ENCODE measurements at regions not wholly inside any gene's neighbourhood (a gene's known extent, or its start where the extent isn't known, plus 50 kb on each side); places are given as distances from the start of the nearest gene placed in this dataset.

DNA sequence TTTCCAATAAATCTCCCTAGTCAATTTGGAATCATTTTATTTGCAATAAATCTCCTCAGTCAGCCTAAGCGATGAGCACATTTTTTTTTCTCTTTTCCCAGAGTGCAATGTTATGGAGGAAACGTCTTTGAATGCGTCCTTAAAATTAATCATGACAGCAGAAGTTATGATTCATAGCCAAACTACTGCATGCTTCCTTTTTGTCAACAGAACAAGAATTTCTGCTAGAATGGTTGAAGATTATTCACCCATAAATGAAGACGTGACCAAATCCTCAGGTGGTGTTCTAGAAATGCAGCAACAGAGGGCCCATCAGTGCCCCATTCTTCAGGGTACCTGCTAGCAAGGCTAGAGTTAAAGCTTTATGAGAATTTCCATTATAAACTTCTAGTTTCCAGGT lies 407.9 kb upstream of the PKN2 start:
- DNase-seq: peak; percentile 49

DNA sequence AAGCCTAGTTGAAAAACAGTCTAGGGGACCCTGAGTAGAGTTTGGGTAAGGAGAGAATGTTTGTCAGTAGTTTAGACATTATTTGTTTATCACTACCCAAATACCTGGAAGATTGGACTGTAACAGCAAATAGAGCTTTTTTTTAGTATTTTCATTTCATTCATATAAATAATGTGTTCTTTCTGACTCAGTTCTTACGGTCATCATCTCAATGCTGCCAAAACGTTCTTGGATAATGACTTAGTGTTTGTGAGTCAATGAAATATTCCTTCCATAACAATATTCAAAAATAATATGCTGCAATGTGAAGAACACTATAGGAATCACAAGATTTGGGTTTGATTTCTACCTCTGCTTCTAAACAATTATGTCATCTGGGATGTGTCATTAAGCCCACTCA lies 400.0 kb upstream of the PKN2 start:
- no peak for DNase-seq

DNA sequence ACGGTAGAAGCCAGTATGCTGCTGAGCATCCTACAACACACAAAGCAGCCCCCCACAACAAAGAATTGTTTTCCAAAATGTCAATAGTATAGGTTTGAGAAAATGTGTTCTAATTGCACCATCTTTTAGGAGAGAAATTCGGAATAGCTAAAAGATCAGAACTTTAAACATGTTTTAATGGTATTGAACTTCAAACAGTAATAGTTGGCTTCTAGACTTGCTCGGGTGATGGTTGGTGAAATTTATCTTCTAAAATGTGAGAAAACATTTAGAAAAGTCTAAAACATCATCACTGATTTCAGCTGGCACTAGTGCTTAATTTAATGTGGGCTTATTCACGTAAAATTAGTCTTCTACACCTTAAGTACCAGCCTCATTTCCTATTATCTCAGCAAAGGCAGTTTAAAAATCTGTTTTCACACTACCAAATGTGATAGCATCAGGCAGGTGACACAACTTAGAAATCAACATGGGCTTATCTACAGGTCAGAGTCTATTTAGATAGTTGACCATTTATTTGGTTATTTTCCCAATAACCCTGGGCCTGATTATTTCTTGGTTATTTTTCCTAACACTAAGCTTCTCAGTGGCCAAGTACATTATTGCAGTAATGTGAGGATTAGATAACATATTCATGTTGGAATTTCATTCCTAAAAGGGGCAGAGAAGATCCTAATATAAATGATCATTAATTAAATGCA lies 399.3 kb upstream of the PKN2 start:
- DNase-seq: no peak

DNA sequence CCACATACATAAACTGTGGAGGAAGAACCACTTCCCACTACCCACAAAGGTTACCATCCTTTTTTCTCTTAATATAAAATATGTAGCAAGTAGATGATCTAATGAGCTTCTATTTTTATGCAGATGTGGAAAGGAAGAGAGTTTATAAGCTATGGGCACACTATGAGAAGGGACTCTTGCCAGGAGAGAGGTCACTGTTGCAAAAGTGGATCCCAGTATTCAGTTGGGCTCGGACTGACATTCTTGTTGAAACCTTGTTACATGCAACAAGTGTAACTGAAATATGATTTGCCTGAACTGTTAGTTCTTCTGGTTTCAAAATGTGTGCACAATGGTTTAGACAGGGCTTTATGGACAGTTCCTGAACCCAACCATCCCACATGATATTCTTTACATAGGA lies 397.4 kb upstream of the PKN2 start:
- no peak for DNase-seq

DNA sequence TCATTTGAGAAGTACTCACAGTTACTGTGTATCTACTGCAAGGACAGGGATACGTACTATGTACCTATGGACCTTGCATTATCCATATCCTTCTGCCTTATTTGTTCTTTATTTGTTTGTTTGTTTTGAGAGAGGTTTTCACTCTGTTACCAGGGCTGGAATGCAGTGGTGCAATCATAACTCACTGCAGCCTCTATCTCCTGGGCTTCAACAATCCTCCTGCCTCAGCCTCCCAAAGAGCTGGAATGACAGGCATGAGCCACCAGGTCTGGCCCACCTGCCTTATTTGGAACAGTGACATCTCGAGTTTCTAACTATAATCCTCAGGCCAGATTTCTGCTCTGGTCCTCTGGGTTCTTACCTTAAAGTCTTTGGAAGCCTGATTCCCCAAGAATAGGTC lies 395.5 kb upstream of the PKN2 start:
- no peak for DNase-seq

DNA sequence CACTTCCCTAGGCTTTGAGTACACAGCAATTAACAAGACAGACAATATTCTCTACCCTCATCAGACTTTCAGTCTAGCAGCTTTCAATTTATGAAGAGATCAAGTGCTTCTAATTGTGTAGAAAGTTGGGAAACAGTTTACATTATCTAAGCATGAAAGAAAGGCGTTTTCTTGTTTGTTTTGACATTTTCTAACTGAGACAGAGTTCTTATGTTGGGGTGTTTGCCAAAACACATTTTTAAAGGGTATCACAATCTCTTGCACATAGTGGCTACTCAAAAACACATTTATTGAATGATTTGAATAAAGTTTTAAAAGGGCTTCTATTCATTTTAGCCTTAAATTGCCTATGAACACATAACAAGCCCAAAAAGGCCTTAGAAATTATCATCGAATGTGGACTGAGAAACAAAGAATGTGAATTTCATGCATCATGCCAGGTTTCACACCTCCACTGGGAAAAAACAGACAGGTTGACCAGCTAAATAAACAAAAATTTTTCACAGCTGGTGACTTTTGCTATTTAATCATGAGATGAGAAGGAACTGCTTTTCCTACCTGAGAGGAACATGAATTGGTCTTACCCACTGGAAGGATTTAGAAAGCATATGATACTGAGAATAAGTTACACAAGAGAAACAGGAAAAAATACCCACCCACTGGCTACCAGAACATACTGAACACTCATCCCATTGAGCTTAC lies 394.5 kb upstream of the PKN2 start:
- no peak for DNase-seq

DNA sequence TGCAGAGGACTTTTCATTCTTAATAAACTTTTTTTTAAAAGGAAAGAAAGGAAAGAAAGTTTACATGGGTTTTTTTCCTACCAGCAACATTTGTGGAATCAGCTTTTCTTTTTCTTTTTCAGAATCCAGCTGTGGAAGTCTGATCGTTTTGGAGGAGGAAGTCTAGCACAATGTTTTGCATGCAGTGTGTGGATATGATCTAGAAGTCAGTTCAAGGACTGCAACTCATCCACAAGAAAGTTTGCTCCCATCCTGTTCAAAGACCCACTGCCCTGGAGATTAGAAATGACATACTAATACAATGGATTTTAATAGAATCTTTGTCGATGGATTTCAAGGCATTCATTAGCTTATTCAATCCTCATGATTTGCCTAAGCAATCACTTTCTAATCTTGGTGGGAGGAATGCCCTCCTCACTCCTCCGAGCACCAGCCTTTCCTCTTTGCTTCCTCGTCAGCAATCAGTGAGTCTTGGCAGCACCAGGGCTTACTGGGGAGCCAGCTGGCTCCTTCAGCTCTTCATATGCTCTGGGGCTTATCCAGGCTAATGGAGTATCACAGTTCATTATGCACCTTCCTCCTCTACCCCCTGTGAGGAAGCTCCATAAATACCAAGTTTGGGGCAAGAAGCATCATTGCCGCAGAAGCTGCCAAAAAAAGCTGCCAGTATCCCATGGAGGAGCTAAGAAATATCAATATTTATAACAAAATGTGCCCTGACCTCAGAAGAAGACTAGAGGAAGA lies 392.3 kb upstream of the PKN2 start:
- DNase-seq: no peak

DNA sequence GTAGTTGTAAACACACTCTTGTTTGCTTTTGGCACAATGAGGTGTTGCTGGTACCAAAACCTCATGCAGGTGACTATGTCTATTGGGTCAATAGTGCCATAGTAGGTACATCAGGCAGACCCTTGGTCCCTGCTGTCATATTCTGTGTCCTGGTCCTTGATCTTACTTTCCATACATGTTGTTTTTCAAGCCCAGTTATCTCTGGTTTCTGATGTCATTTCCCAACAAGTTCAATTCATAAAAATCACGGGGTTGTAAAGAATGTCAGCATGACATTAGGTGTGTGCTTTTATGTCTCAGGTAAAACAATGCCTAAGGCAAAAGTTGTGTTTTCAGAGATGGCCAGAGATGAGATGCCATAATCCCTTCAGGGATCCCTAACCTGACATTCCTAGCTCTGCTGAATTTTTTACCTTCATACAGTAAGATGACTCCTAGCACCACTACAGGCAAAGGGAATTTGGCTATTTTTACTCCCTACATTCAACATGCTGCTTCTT lies 390.3 kb upstream of the PKN2 start:
- no peak for DNase-seq

DNA sequence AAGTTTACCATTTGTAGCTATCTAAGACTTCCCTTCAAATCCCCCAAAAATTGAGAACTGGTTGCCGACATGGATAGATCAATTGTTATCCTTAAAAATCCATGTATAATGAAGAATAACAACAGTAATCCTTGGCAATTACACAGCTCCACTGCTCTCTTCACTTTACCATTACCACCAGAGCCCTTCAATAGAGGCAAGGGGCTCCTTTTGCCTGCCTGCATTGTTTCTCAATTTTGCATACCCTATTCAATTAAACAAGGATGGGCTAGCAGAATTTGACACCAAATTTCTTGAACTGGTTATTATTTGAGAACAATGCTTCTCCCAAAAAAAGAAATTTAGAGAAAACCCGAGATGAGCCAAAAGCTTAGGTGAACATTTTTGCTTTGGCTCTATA lies 387.8 kb upstream of the PKN2 start:
- no peak for DNase-seq

DNA sequence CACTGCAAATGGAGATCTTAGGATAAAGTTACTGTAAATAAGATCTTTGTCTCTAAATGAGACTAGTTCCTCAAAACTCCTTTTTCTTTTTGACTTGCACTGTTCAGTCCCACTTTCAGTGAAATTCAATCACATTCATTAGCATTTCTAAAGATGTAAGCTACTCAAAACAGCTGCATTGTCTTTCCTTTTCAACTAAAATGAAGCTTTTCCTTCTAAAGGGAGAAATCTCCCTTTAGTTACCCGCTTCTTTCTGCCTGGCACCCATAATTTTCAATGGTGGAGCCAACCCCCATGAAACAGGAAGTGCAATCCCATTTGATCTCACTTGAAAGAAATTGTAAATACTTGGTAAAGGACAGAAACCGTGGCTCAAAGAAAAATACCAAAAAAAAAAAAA lies 387.4 kb upstream of the PKN2 start:
- DNase-seq: no peak

DNA sequence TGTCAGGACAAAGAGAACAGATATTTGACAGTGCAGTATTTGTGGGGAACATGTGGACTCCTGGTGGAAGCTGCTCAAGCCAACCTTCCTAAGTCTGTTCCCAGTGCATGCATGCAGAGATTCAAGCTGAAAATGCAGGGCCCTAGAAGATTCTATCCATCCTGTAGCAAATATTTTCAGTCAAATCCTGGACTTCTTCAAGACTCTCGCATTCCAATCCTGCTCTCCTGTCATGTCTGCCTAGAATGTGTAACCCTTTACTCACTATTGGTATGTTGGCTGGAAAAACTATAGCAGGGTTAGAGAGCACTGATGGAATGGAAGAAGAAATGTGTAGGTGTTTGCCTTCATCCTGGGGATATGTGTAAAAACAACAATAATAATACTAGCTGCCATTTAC lies 385.6 kb upstream of the PKN2 start:
- DNase-seq: no peak

DNA sequence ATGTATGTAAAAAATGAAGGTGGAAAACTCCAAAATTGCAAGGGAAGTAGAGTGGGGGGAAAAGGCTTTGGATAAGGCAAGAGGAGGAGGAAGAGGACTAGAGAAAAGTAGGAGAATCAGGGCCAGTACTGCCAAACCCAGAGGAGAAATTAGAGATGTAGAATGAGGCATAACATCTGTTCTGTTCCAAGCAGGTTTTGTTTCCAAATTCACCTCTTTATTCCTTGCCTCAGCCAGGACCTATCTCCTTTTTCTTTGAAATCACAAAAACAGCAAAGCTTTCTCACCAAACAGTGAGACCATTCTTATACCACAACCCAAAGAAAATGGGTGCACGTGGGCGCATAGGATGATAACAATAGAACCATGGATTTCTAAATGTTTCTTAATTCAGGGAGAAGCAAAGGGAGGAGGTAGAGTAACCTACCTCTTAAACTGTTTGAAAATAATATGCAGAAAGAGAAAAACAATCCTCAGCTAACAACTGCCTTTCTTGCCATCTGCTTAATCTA lies 383.3 kb upstream of the PKN2 start:
- no peak for DNase-seq

DNA sequence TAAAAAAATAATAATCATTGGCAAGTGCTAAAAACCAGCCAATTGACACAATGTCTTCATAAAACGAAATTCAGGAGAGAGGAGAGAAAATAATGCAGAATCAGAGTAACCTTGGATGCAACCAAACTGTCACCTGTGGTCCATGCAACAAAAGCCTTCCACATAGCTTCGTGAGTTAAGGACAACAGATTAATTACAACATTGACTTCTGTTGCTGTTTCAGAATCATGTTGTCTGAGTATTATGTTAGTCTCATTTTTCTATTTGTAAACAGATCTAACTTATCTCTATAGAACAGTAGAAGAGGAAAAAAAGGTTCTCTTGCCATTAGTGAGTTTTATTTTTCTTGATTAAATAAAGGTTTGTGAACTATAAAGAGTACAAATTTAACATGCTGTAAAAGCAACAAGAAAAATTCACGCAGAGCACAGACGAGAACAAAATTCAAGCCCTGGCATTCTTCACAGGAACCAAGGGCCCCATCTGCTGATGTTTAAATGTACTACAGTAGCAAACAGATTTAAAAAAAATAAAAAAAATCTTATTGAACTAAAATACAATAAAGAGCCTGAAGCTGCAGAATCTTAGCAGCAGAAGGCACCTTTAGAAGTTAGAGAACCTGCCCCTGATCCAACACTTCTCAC lies 381.1 kb upstream of the PKN2 start:
- DNase-seq: peak; percentile 54

DNA sequence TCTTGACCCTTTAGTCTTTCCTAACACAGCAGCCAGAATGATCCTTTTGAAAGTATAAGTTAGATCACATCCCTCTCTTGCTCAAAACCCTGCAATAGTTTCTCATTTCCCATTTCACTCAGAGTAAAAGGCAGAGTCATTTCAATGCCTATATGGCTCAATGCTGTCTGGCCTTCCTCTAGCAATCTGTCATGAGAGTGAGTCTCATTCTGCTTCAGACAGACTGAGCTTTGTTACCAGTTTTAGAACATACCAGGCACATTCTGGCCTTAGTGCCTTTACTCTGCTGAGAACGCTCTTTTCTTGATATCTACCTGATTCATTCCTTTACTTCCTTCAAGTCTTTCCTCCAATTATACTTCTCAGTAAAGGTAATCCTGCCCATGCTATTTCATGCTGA lies 372.8 kb upstream of the PKN2 start:
- DNase-seq: no peak

DNA sequence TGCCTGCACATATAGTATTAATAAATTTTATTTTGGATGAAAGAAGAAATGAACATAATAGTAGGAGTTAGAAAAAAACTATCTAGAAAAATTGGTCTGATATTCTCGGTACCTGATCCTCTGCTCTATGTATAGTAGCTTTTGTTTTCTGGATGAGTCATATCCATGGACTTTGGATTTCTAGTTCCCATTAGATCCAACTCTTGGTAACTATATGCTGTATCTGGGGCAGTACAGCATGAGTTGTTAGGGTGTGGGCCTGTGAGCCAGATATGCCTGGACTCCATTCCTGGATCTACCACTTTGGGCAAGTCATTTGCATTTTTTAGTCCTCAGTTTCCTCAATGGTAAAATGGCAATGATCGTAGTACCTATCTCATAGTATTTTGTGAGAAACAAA lies 372.2 kb upstream of the PKN2 start:
- no peak for DNase-seq

DNA sequence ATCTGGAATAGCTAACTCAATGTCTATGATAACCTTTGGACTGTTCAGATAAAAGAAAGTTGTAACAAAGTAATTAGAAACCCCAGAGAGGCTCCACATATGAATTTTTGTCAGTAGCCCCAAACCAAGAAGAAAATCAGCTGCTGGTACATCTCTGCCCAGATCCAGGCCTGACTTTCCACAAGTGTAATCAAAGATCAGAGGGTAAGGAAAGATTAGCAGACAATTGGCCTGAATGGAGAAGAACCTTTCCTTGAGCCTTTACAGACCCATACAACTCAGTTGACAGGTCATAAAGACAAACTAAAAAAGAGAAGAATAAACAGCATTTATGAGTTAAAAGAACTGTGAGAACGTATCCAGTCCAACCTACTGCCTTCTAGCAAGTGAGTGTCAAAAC lies 366.7 kb upstream of the PKN2 start:
- DNase-seq: no peak

DNA sequence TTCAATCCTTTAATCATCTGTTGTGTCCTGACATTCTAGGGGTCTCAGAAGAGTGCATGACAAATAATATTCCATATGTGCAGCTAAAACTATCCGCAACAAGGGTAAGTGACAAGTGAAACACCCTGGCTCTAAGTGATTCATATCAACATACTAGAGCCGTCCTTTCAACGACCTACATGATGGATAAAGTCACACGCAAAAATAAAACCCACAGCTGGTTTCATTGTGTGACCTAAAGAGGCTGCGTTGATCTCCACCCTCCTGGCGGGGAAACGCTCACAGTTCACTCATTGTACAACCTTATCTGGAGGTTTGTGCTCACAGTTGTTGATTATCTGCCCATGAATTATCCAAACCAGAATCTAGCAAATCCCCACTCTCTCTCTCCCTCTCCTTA lies 365.3 kb upstream of the PKN2 start:
- DNase-seq: no peak

DNA sequence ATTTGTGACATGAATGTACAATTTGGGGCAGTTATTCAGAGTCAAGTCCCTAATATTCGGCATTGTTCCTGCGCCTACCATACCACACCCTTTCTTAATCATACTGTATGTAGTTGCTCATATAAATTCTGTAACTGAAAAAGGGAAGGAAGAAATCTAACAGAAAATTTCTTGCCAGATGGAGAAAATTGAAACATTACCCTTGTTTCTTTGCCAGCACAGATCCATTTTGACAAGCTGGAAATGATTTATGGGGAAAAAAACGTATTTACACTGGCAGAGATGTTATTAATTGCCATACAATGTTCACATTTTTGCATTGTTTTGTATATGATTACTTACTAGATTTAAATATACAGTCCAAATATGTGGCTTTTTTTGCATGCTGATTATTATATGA lies 363.8 kb upstream of the PKN2 start:
- no peak for DNase-seq

DNA sequence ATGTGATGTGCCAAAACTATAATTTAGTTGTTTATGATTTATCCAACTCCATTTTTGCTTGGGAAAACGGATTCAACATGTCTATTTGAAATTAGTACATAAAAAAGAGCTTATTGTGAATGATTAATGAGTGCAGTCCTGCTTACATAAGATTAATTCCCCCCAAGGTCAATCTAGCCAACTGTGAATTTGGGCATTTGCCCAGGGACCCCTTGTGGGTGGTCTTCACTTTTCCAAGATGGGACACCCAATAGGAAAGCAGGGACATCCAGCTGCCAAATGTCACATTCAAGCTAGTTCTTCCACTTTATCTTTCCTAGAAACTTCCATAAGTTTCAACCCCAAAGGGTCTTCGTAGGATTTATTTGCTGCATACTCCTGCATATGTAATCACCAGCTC lies 362.4 kb upstream of the PKN2 start:
- DNase-seq: no peak

DNA sequence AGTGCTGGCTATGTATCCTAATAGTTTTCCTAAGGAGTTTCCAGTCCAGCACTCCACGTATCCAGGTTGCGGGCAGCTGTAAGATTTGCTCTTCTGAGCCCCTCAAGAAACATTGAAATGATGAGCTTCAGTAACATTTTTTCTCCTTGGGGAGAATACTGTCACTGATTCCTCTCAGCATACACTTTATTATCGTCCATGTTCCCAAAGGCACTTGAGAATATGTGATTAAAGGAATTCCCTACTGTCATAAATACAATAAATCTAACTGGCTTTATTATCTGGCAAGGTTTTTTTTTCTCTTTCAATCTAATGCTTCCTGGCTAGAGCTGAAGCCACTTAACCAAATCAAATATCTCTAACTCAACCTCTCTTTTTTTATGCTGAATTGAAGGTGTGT lies 359.2 kb upstream of the PKN2 start:
- DNase-seq: no peak

DNA sequence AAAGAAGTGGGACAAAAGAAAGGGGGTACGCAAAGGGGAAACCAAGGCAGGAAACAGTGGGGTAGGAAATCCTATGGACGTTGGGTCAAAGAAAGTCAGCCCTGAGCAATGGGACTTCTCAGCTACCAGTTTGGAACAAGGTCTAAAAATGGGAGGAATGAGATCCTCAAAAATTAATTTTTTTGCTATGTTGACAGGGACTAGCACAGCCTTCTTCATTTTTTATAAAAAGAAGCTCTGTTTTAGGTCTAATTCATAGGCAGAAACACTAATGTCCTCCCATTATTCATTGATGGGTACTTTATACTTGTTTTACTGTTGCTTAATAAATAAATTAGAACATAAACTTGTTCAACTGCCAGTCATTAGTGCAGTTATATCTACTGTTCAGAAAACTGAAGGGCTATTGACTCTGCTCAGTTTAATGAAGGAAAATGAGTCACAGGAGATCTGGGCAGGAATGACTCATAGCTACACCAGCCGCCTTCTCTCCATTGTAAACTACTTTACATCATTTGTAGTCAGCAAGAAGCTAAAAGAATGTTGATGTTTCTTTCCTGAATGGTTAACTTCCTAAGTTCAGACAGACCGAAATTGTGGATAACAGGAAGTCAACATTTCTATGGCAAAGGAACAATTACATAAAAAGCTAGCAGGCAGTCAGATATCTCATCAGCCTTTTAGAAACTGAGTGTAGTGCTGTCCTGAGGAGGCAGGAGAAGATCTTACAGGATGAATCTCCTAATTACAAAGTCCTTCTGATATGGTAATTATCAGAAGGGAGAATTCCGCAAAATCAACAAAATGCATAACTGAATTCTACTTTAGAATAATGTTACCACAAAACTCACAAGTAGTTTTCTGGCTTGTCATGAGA lies 356.4 kb upstream of the PKN2 start:
- DNase-seq: peak; percentile 84

DNA sequence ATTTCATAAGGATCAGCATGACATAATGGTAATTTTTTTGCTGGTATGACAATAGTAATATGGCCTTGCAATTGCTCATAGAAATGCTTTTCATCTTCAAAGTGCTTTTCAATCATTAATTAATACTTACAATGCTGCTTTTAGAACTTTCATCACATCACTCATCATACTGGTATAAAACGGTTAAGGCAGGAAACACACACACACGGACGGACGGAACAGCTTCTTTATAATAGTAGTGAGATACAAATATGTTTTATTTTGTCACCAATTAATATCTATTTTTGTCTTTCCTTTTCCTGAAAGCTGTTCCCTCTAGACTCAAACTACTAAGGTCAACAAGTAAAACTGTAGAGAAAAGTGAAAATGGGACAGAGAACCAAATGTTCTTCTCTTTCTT lies 353.9 kb upstream of the PKN2 start:
- DNase-seq: no peak

All from kidney glomerular epithelial cell (primary cell).